Upper lobe of left lung (tissue), 4 donors: ENCODE measurements at regions not wholly inside any gene's neighbourhood (a gene's known extent, or its start where the extent isn't known, plus 50 kb on each side); places are given as distances from the start of the nearest gene placed in this dataset.

Experiments
- POLR2A ChIP-seq, 4 donors: fragments of 450-650 bp; IDR thresholded peaks; one replicate each; pipeline ENCODE4 v1.5.1; 2016 to 2017; ENCODE audit warnings: antibody characterized with exemption in 4 of 4, mild to moderate bottlenecking in 2 of 4
- POLR2AphosphoS5 ChIP-seq, 2 donors: sonication (generic); formaldehyde crosslinking; IDR thresholded peaks; one replicate each; pipeline ENCODE4 v1.5.1; 2017; ENCODE audit warnings: antibody characterized with exemption in 2 of 2

- TF ChIP-seq POLR2AphosphoS5 (IDR thresholded peaks at IDR 0.05) (no peak), POLR2A (IDR thresholded peaks at IDR 0.05) (no peak)
These were observed 414.2 kb upstream of the MMADHC start for GRCh38 chr2:150001788-150002187.
